ENCODE measurements at regions not wholly inside any gene's neighbourhood (a gene's known extent, or its start where the extent isn't known, plus 50 kb on each side); places are given as distances from the start of the nearest gene placed in this dataset.
"Not testable (repeated sequence)": the region's sequence is repeated elsewhere in the genome, so short reads cannot be mapped to it uniquely, and the experiment has no call there.

GRCh38 chr17:21505819-21506815, 130.0 kb downstream of the KCNJ12 start:
- intact Hi-C loops (cut with DNase I), result loop anchor here (5.0 to 10.0 kb wide), 2 partner anchors 49 to 251 kb away; partner anchors contain the start of gene NATD1
- no peaks in the 10 kb centered on the region for H3K36me3 ChIP-seq
- no peak overlapping the region for H3K27ac ChIP-seq
- no peaks in the 10 kb centered on the region for H3K9me3 ChIP-seq
- DNase-seq (ENCODE audit: extremely low spot score in 2 of 2), result peak in 1 of 2 donors; percentile 61
- H3K4me1 ChIP-seq, result peaks cover 4% of the 10 kb centered on the region
- TF ChIP-seq POLR2AphosphoS5 (IDR thresholded peaks at IDR 0.05; ENCODE audit: insufficient read depth in 1 of 2, low read depth in 1 of 2), result no peak
- TF ChIP-seq POLR2A (IDR thresholded peaks at IDR 0.05), result no peak
- no peak for TF ChIP-seq CTCF (IDR thresholded peaks at IDR 0.05)
- H3K4me3 ChIP-seq, result no peak overlapping the region
- no peaks in the 10 kb centered on the region for H3K27me3 ChIP-seq

GRCh38 chr17:21507806-21508205, 131.6 kb downstream of the KCNJ12 start:
- not testable (repeated sequence) for H3K4me3 ChIP-seq; H3K36me3 ChIP-seq; H3K27ac ChIP-seq; H3K9me3 ChIP-seq; H3K27me3 ChIP-seq; DNase-seq (ENCODE audit: extremely low spot score in 2 of 2)
- peaks cover 17% of the 10 kb centered on the region for H3K4me1 ChIP-seq
- intact Hi-C loops (cut with DNase I), result loop anchor here (5.0 to 10.0 kb wide), 2 partner anchors 51 to 253 kb away; partner anchors contain the start of gene NATD1

GRCh38 chr17:21508211-21508610, 132.1 kb downstream of the KCNJ12 start:
- intact Hi-C loops (cut with DNase I), result loop anchor here (5.0 to 10.0 kb wide), 2 partner anchors 51 to 253 kb away; partner anchors contain the start of gene NATD1
- DNase-seq (ENCODE audit: extremely low spot score in 2 of 2), result no peak
- H3K4me1 ChIP-seq, result peaks cover 19% of the 10 kb centered on the region
- no peaks in the 10 kb centered on the region for H3K36me3 ChIP-seq
- TF ChIP-seq POLR2A (IDR thresholded peaks at IDR 0.05) (no peak), POLR2AphosphoS5 (IDR thresholded peaks at IDR 0.05; ENCODE audit: insufficient read depth in 1 of 2, low read depth in 1 of 2) (no peak), CTCF (IDR thresholded peaks at IDR 0.05) (no peak)
- no peak overlapping the region for H3K4me3 ChIP-seq
- no peaks in the 10 kb centered on the region for H3K9me3 ChIP-seq
- no peaks in the 10 kb centered on the region for H3K27me3 ChIP-seq
- H3K27ac ChIP-seq, result no peak overlapping the region

- not testable (repeated sequence) for H3K36me3 ChIP-seq; H3K27me3 ChIP-seq; H3K4me3 ChIP-seq; DNase-seq (ENCODE audit: extremely low spot score in 2 of 2); H3K9me3 ChIP-seq; H3K27ac ChIP-seq
- peaks cover 19% of the 10 kb centered on the region for H3K4me1 ChIP-seq
- intact Hi-C loops (cut with DNase I), result loop anchor here (5.0 to 10.0 kb wide), 2 partner anchors 52 to 255 kb away; partner anchors contain the start of gene NATD1
Observed at GRCh38 chr17:21509356-21509755, 133.2 kb downstream of the KCNJ12 start.

GRCh38 chr17:21510686-21511362, 134.7 kb downstream of the KCNJ12 start:
- no peaks in the 10 kb centered on the region for H3K36me3 ChIP-seq
- H3K27ac ChIP-seq, result peak overlapping the region; percentile 60
- peak overlapping the region; percentile 49 to 50 for H3K4me3 ChIP-seq
- TF ChIP-seq POLR2A (IDR thresholded peaks at IDR 0.05), result no peak
- TF ChIP-seq POLR2AphosphoS5 (IDR thresholded peaks at IDR 0.05; ENCODE audit: insufficient read depth in 1 of 2, low read depth in 1 of 2), result no peak
- no peak for TF ChIP-seq CTCF (IDR thresholded peaks at IDR 0.05)
- intact Hi-C loops (cut with DNase I), result loop anchor here (10.0 kb wide), 1 partner anchor 386 kb away; the partner anchor contains the start of gene DHRS7B
- no peaks in the 10 kb centered on the region for H3K9me3 ChIP-seq
- peaks cover 19% of the 10 kb centered on the region for H3K4me1 ChIP-seq
- DNase-seq (ENCODE audit: extremely low spot score in 2 of 2), result peak in 1 of 2 donors; percentile 43
- H3K27me3 ChIP-seq, result no peaks in the 10 kb centered on the region

Measured in vagina (tissue), 2 donors.